GM12878 (cell line): ENCODE measurements at regions not wholly inside any gene's neighbourhood (a gene's known extent, or its start where the extent isn't known, plus 50 kb on each side); places are given as distances from the start of the nearest gene placed in this dataset.

ENCODE experiments used
- CHD2 ChIP-seq: IDR thresholded peaks from 2 replicates; pipeline ENCODE4 v1.6.1; 2011; ENCODE audit warnings: low read depth, low read length, improper control_type of control experiment, borderline replicate concordance
- EP300 ChIP-seq, 2 experiments: fragments of 150-350 bp in 1 of 2; IDR thresholded peaks; 2 replicates each; pipeline ENCODE4 v1.6.1; 2011 to 2012; ENCODE audit warnings: low read depth in 2 of 2, low read length in 2 of 2, borderline replicate concordance in 1 of 2, improper control_type of control experiment in 1 of 2, inconsistent platforms in 1 of 2; ENCODE audit not compliant: control insufficient read depth in 1 of 2
- ESRRA ChIP-seq: IDR thresholded peaks from 2 replicates; pipeline ENCODE4 v1.6.1; 2012; ENCODE audit warnings: mild to moderate bottlenecking, low read length, improper control_type of control experiment
- EZH2 ChIP-seq: IDR thresholded peaks from 2 replicates; pipeline ENCODE4 v1.6.1; 2012; ENCODE audit warnings: low read depth, mild to moderate bottlenecking, control low read depth, inconsistent platforms, low read length, borderline replicate concordance; ENCODE audit not compliant: control insufficient read depth
- PML ChIP-seq: IDR thresholded peaks from 2 replicates; pipeline ENCODE4 v1.6.1; 2012; ENCODE audit warnings: low read length, inconsistent platforms
- RELA ChIP-seq: fragments of 450-650 bp; IDR thresholded peaks from 2 replicates; pipeline ENCODE4 v1.8.0; 2014; ENCODE audit warnings: borderline replicate concordance; ENCODE audit not compliant: partially characterized antibody
- RFX5 ChIP-seq: IDR thresholded peaks from 2 replicates; pipeline ENCODE4 v1.6.1; 2011; ENCODE audit warnings: low read depth, low read length, improper control_type of control experiment
- SIN3A ChIP-seq: IDR thresholded peaks from 2 replicates; pipeline ENCODE4 v1.6.1; 2012; ENCODE audit warnings: low read depth, low read length, improper control_type of control experiment
- SP1 ChIP-seq: IDR thresholded peaks from one replicate; pipeline ENCODE4 v1.6.1; 2011; ENCODE audit warnings: low read depth, low read length
- TAF1 ChIP-seq: IDR thresholded peaks from 2 replicates; pipeline ENCODE4 v1.6.1; 2011; ENCODE audit warnings: mild to moderate bottlenecking, low read depth, low read length, borderline replicate concordance
- TARDBP ChIP-seq: IDR thresholded peaks from 2 replicates; pipeline ENCODE4 v1.6.1; 2016; ENCODE audit warnings: borderline replicate concordance
- TF ChIP-seq, protein P1 (sequence below): IDR thresholded peaks from 2 replicates; pipeline ENCODE4 v1.6.1; 2011; ENCODE audit warnings: low read depth, mild to moderate bottlenecking, low read length, moderate library complexity, borderline replicate concordance; ENCODE audit errors: extremely low read depth
- TF ChIP-seq, protein P2 (sequence below), 3 experiments: IDR thresholded peaks in 2 of 3; conservative IDR thresholded peaks in 1 of 3; 2 replicates each; pipeline ENCODE4 v1.5.1; 2011; ENCODE audit warnings: low read depth in 3 of 3, low read length in 3 of 3, mild to moderate bottlenecking in 3 of 3, control low read depth in 2 of 3, moderate library complexity in 2 of 3, inconsistent platforms in 1 of 3, mixed read lengths in 1 of 3; ENCODE audit not compliant: control insufficient read depth in 2 of 3, insufficient read depth in 1 of 3; ENCODE audit errors: extremely low read depth in 1 of 3
- TF ChIP-seq, protein P3 (sequence below): IDR thresholded peaks from 2 replicates; pipeline ENCODE4 v1.6.1; 2011; ENCODE audit warnings: borderline replicate concordance, low read depth, mild to moderate bottlenecking, moderate library complexity, mixed read lengths, low read length; ENCODE audit not compliant: insufficient read depth; ENCODE audit errors: extremely low read length

DNA sequence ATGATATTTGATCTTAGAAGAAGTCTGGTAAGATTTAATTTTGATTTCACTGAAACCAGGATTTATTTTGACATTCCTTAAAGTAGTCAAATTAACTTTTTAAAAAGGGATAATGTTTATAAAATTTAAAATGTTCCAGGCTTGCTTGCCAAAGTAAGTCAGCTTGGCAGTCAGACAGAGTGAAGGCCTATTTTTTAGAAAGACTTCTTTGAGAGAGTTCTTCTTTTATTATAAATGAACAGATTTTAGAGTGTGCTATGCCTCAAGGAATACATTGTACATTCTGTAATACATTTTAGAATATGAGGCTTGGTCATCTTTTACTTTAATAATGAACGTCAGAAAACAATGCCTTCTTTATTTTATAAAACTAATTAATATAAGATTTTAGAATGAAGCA lies 138.7 kb downstream of the DISP1 start:
- no peak for TF ChIP-seq RFX5
- TF ChIP-seq ESRRA = no peak
- TF ChIP-seq, protein P1, sequence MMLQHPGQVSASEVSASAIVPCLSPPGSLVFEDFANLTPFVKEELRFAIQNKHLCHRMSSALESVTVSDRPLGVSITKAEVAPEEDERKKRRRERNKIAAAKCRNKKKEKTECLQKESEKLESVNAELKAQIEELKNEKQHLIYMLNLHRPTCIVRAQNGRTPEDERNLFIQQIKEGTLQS = no peak
- TF ChIP-seq EP300 (IDR thresholded peaks at IDR 0.05; ENCODE audit: borderline replicate concordance in 1 of 2, control insufficient read depth in 1 of 2, low read depth in 2 of 2, low read length in 2 of 2) = no peak
- TF ChIP-seq, protein P2, sequence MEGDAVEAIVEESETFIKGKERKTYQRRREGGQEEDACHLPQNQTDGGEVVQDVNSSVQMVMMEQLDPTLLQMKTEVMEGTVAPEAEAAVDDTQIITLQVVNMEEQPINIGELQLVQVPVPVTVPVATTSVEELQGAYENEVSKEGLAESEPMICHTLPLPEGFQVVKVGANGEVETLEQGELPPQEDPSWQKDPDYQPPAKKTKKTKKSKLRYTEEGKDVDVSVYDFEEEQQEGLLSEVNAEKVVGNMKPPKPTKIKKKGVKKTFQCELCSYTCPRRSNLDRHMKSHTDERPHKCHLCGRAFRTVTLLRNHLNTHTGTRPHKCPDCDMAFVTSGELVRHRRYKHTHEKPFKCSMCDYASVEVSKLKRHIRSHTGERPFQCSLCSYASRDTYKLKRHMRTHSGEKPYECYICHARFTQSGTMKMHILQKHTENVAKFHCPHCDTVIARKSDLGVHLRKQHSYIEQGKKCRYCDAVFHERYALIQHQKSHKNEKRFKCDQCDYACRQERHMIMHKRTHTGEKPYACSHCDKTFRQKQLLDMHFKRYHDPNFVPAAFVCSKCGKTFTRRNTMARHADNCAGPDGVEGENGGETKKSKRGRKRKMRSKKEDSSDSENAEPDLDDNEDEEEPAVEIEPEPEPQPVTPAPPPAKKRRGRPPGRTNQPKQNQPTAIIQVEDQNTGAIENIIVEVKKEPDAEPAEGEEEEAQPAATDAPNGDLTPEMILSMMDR (IDR thresholded peaks at IDR 0.05 in 2 of 3, conservative IDR thresholded peaks at IDR 0.05 in 1 of 3; ENCODE audit: control insufficient read depth in 2 of 3, extremely low read depth in 1 of 3, insufficient read depth in 1 of 3, low read depth in 3 of 3, low read length in 3 of 3) = no peak
- TF ChIP-seq SP1 = no peak
- no peak for TF ChIP-seq PML
- no peak for TF ChIP-seq RELA
- TF ChIP-seq SIN3A = no peak
- TF ChIP-seq, protein P3, sequence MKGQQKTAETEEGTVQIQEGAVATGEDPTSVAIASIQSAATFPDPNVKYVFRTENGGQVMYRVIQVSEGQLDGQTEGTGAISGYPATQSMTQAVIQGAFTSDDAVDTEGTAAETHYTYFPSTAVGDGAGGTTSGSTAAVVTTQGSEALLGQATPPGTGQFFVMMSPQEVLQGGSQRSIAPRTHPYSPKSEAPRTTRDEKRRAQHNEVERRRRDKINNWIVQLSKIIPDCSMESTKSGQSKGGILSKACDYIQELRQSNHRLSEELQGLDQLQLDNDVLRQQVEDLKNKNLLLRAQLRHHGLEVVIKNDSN = no peak
- no peak for TF ChIP-seq CHD2
- TF ChIP-seq TAF1 = no peak
- no peak for TF ChIP-seq EZH2
- TF ChIP-seq TARDBP = no peak
